Caco-2 (cell line): ENCODE measurements at regions not wholly inside any gene's neighbourhood (a gene's known extent, or its start where the extent isn't known, plus 50 kb on each side); places are given as distances from the start of the nearest gene placed in this dataset.
A peak's percentile ranks its signal among the peaks of the same experiment; 100 is the strongest.

ENCODE experiments used
- BruUV-seq: library from RNA; stranded (reverse); fragments of 400-500 nt; replicated peaks from 2 replicates; lab custom pipeline; 2021; lab: Mats Ljungman, UMichigan
- CTCF ChIA-PET: fragments of 300-600 bp; sonication (Branson Sonifier 250); formaldehyde crosslinking; loops from one replicate; lab custom pipeline; 2022; ENCODE audit warnings: antibody characterized with exemption; lab: Charles Lee
- POLR2A ChIA-PET: fragments of 300-600 bp; sonication (Branson Sonifier 250); formaldehyde crosslinking; loops from one replicate; lab custom pipeline; 2022; ENCODE audit warnings: antibody characterized with exemption; lab: Charles Lee
- DNase-seq, 2 experiments: peaks; one replicate each; pipeline versions ENCODE4 v3.0.0 to v3.0.0-alpha.2; 2020 to 2022
- H3K27me3 ChIP-seq: replicated peaks from 2 replicates; pipeline ENCODE4 v1.6.0; 2011; ENCODE audit warnings: low read length; ENCODE audit not compliant: control insufficient read depth, insufficient read depth
- H3K36me3 ChIP-seq: 2 replicates; pipeline ENCODE4 v1.5.1; 2011; ENCODE audit warnings: low read length; ENCODE audit not compliant: control insufficient read depth, insufficient read depth
- H3K4me1 ChIP-seq: fragments of 250-450 bp; sonication (Bioruptor Pico); 2 replicates; pipeline ENCODE4 v1.5.1; 2020; ENCODE audit warnings: mild to moderate bottlenecking
- H3K4me3 ChIP-seq: 2 replicates; pipeline ENCODE4 v1.5.1; 2011; ENCODE audit warnings: low read depth, mild to moderate bottlenecking, control low read depth, low read length
- H3K9me3 ChIP-seq: fragments of 250-450 bp; sonication (Bioruptor Pico); 2 replicates; pipeline ENCODE4 v1.5.1; 2020; ENCODE audit warnings: mild to moderate bottlenecking, moderate library complexity
- H3K27ac Mint-ChIP-seq: one replicate; pipeline ENCODE4 v1.8.0; 2022; ENCODE audit warnings: mixed read lengths; ENCODE audit not compliant: unreplicated experiment
- H3K27me3 Mint-ChIP-seq: one replicate; pipeline ENCODE4 v1.8.0; 2022; ENCODE audit warnings: mixed read lengths; ENCODE audit not compliant: insufficient read depth, unreplicated experiment
- H3K36me3 Mint-ChIP-seq: one replicate; pipeline ENCODE4 v1.8.0; 2022; ENCODE audit warnings: mild to moderate bottlenecking, mixed read lengths; ENCODE audit not compliant: insufficient read depth, unreplicated experiment
- H3K4me1 Mint-ChIP-seq: one replicate; pipeline ENCODE4 v1.8.0; 2022; ENCODE audit warnings: low read depth, mixed read lengths; ENCODE audit not compliant: unreplicated experiment
- H3K4me3 Mint-ChIP-seq: one replicate; pipeline ENCODE4 v1.8.0; 2022; ENCODE audit warnings: mild to moderate bottlenecking, moderate library complexity, mixed read lengths; ENCODE audit not compliant: unreplicated experiment
- H3K9me3 Mint-ChIP-seq: one replicate; pipeline ENCODE4 v1.8.0; 2022; ENCODE audit warnings: mixed read lengths; ENCODE audit not compliant: unreplicated experiment
- intact Hi-C: fragments of 100-400 bp; cut with micrococcal nuclease; formaldehyde crosslinking; loops from one replicate; pipeline ENCODE4 v1.10.0; 2022; ENCODE audit not compliant: unreplicated experiment
- TF ChIP-seq, protein P1 (sequence below), 2 experiments: fragments of 200-600 bp in 1 of 2; IDR thresholded peaks; 1 replicate in 1 of 2; 2 replicates in 1 of 2; pipeline versions ENCODE4 v1.5.1 to v1.8.0; 2011 to 2022; ENCODE audit warnings: antibody characterized with exemption in 1 of 2, control low read depth in 1 of 2, inconsistent platforms in 1 of 2, low read depth in 1 of 2, low read length in 1 of 2, mild to moderate bottlenecking in 1 of 2, moderate library complexity in 1 of 2; ENCODE audit not compliant: insufficient read depth in 1 of 2, severe bottlenecking in 1 of 2, unreplicated experiment in 1 of 2

DNA sequence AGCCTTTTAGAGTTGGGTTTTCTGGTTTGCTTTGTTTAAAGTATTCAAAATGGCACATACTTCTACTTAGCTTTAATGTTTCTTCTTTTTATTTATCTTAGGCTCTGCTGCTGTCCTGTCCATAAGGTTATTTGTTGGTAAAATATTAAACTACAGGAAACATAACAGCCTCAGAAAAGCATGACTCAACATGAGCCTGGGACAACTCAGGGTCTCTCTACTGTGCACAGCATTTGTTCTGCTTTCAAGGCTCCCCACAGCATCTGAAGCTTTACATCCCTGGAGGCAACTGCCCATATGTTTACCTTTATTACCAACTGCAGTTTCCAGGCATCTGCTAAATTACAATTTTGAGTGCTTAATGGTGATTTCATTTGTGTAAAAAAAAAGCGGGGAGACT lies 954.2 kb upstream of the FBXO33 start:
- TF ChIP-seq, protein P1, sequence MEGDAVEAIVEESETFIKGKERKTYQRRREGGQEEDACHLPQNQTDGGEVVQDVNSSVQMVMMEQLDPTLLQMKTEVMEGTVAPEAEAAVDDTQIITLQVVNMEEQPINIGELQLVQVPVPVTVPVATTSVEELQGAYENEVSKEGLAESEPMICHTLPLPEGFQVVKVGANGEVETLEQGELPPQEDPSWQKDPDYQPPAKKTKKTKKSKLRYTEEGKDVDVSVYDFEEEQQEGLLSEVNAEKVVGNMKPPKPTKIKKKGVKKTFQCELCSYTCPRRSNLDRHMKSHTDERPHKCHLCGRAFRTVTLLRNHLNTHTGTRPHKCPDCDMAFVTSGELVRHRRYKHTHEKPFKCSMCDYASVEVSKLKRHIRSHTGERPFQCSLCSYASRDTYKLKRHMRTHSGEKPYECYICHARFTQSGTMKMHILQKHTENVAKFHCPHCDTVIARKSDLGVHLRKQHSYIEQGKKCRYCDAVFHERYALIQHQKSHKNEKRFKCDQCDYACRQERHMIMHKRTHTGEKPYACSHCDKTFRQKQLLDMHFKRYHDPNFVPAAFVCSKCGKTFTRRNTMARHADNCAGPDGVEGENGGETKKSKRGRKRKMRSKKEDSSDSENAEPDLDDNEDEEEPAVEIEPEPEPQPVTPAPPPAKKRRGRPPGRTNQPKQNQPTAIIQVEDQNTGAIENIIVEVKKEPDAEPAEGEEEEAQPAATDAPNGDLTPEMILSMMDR (IDR thresholded peaks at IDR 0.05; ENCODE audit: insufficient read depth in 1 of 2, low read depth in 1 of 2, low read length in 1 of 2, severe bottlenecking in 1 of 2, unreplicated experiment in 1 of 2): no peak
- H3K27me3 ChIP-seq: no peaks in the 10 kb centered on the region
- no peaks in the 10 kb centered on the region for H3K36me3 Mint-ChIP-seq
- no peaks in the 10 kb centered on the region for H3K4me1 Mint-ChIP-seq
- no peaks in the 10 kb centered on the region for H3K9me3 Mint-ChIP-seq
- H3K9me3 ChIP-seq: no peaks in the 10 kb centered on the region; the same call in 1 of the 2 replicates
- no peaks in the 10 kb centered on the region for H3K36me3 ChIP-seq
- no peak overlapping the region for H3K4me3 ChIP-seq
- intact Hi-C loops: no loop called here
- H3K27me3 Mint-ChIP-seq: no peaks in the 10 kb centered on the region
- no peaks in the 10 kb centered on the region for H3K4me1 ChIP-seq
- ChIA-PET POLR2A (no interaction called here), CTCF (no interaction called here)
- H3K4me3 Mint-ChIP-seq: no peak overlapping the region
- no peak for DNase-seq
- peak overlapping the region; percentile 53 for H3K27ac Mint-ChIP-seq
- BruUV-seq: no TSS peak

DNA sequence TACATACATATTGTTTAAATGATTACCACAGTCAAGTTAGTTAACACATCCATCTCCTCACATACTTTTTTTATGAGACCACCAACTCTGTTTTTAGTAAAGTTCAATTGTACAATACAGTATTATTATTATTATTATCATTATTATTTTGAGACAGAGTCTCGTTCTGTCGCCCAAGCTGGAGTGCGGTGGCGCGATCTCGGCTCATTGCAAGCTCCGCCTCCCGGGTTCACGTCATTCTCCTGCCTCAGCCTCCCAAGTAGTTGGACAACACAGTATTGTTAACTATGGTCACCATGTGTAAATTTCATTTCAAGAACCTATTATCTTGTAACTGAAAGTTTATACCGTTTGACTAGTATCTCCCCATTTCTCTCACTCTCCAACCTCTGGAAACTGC lies 942.0 kb upstream of the FBXO33 start:
- Mint-ChIP-seq H3K27me3 (no peaks in the 10 kb centered on the region), H3K36me3 (no peaks in the 10 kb centered on the region), H3K4me1 (no peaks in the 10 kb centered on the region), H3K27ac (no peak overlapping the region), H3K4me3 (no peak overlapping the region), H3K9me3 (no peaks in the 10 kb centered on the region)
- Histone ChIP-seq H3K4me1 (no peaks in the 10 kb centered on the region), H3K36me3 (no peaks in the 10 kb centered on the region), H3K4me3 (no peak overlapping the region), H3K9me3 (no peaks in the 10 kb centered on the region), H3K27me3 (no peaks in the 10 kb centered on the region)
- no TSS peak for BruUV-seq
- TF ChIP-seq, protein P1 (IDR thresholded peaks at IDR 0.05; ENCODE audit: insufficient read depth in 1 of 2, low read depth in 1 of 2, low read length in 1 of 2, severe bottlenecking in 1 of 2, unreplicated experiment in 1 of 2): no peak
- intact Hi-C loops: no loop called here
- POLR2A ChIA-PET: no interaction called here
- DNase-seq: no peak
- CTCF ChIA-PET: no interaction called here

DNA sequence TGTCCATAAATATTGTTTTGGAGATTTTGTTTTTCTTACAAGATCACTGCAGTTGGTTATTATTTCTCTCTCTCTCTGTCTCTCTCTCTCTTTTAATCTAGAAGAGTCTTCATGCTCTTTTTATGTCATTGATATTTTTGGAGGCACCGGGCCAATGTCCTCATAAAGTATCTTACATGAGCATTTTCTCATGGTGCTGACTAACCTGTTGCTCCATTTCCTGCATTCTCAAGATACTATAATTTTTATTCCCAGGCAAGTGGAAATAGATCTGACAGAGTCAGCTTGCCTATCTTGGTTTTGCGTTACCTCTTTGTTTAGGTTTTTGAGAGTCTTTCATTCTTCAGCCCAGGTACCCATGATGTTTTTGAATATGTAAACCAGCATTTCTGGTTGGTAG lies 938.8 kb upstream of the FBXO33 start:
- Mint-ChIP-seq H3K27ac (no peak overlapping the region), H3K36me3 (no peaks in the 10 kb centered on the region), H3K27me3 (no peaks in the 10 kb centered on the region), H3K9me3 (no peaks in the 10 kb centered on the region), H3K4me1 (no peaks in the 10 kb centered on the region), H3K4me3 (no peak overlapping the region)
- CTCF ChIA-PET: no interaction called here
- H3K36me3 ChIP-seq: no peaks in the 10 kb centered on the region
- DNase-seq: no peak
- no peaks in the 10 kb centered on the region for H3K4me1 ChIP-seq
- no peaks in the 10 kb centered on the region for H3K9me3 ChIP-seq
- TF ChIP-seq, protein P1 (IDR thresholded peaks at IDR 0.05; ENCODE audit: insufficient read depth in 1 of 2, low read depth in 1 of 2, low read length in 1 of 2, severe bottlenecking in 1 of 2, unreplicated experiment in 1 of 2): no peak
- POLR2A ChIA-PET: no interaction called here
- intact Hi-C loops: no loop called here
- H3K27me3 ChIP-seq: no peaks in the 10 kb centered on the region
- H3K4me3 ChIP-seq: no peak overlapping the region
- BruUV-seq: no TSS peak
